ENCODE measurements at regions not wholly inside any gene's neighbourhood (a gene's known extent, or its start where the extent isn't known, plus 50 kb on each side); places are given as distances from the start of the nearest gene placed in this dataset.

GRCh38 chr17:13204607-13205237 is 186.9 kb upstream of the ELAC2 start:
- Mint-ChIP-seq H3K4me1 (peaks cover 21% of the 10 kb centered on the region), H3K27ac (peak overlapping the region; percentile 66), H3K36me3 (no peaks in the 10 kb centered on the region), H3K9me3 (peaks cover 40% of the 10 kb centered on the region), H3K4me3 (no peak overlapping the region), H3K27me3 (ENCODE audit: low read depth) (no peaks in the 10 kb centered on the region)
- no peak for TF ChIP-seq CTCF (IDR thresholded peaks at IDR 0.05; ENCODE audit: unreplicated experiment)
- no peak for DNase-seq (ENCODE audit: low spot score in 2 of 2, unreplicated experiment in 2 of 2)

- H3K4me1 Mint-ChIP-seq = peaks cover 21% of the 10 kb centered on the region
- no peaks in the 10 kb centered on the region for H3K27me3 Mint-ChIP-seq (ENCODE audit: low read depth)
- DNase-seq (ENCODE audit: low spot score in 2 of 2, unreplicated experiment in 2 of 2) = no peak
- H3K4me3 Mint-ChIP-seq = no peak overlapping the region
- H3K27ac Mint-ChIP-seq = no peak overlapping the region
- no peak for TF ChIP-seq CTCF (IDR thresholded peaks at IDR 0.05; ENCODE audit: unreplicated experiment)
- H3K9me3 Mint-ChIP-seq = peaks cover 35% of the 10 kb centered on the region
- H3K36me3 Mint-ChIP-seq = no peaks in the 10 kb centered on the region
Observed at GRCh38 chr17:13202835-13203234, 185.0 kb upstream of the ELAC2 start.

GRCh38 chr17:13200671-13201070 is 182.8 kb upstream of the ELAC2 start:
- peaks cover 29% of the 10 kb centered on the region for H3K9me3 Mint-ChIP-seq
- no peak for DNase-seq (ENCODE audit: low spot score in 2 of 2, unreplicated experiment in 2 of 2)
- H3K27me3 Mint-ChIP-seq (ENCODE audit: low read depth) = no peaks in the 10 kb centered on the region
- TF ChIP-seq CTCF (IDR thresholded peaks at IDR 0.05; ENCODE audit: unreplicated experiment) = no peak
- H3K27ac Mint-ChIP-seq = no peak overlapping the region
- no peaks in the 10 kb centered on the region for H3K36me3 Mint-ChIP-seq
- H3K4me1 Mint-ChIP-seq = peaks cover 17% of the 10 kb centered on the region
- H3K4me3 Mint-ChIP-seq = no peak overlapping the region

- Mint-ChIP-seq H3K36me3 (no peaks in the 10 kb centered on the region), H3K27me3 (ENCODE audit: low read depth) (no peaks in the 10 kb centered on the region), H3K4me1 (peaks cover 15% of the 10 kb centered on the region), H3K4me3 (no peak overlapping the region), H3K27ac (no peak overlapping the region), H3K9me3 (peaks cover 23% of the 10 kb centered on the region)
- TF ChIP-seq CTCF (IDR thresholded peaks at IDR 0.05; ENCODE audit: unreplicated experiment) = no peak
- no peak for DNase-seq (ENCODE audit: low spot score in 2 of 2, unreplicated experiment in 2 of 2)
Observed at GRCh38 chr17:13199425-13199824, 181.6 kb upstream of the ELAC2 start.

- no peak for TF ChIP-seq CTCF (IDR thresholded peaks at IDR 0.05; ENCODE audit: unreplicated experiment)
- Mint-ChIP-seq H3K36me3 (peaks cover 2% of the 10 kb centered on the region), H3K27ac (no peak overlapping the region), H3K4me3 (no peak overlapping the region), H3K9me3 (peaks cover 25% of the 10 kb centered on the region), H3K27me3 (ENCODE audit: low read depth) (no peaks in the 10 kb centered on the region), H3K4me1 (peaks cover 25% of the 10 kb centered on the region)
- DNase-seq (ENCODE audit: low spot score in 2 of 2, unreplicated experiment in 2 of 2) = no peak
Observed at GRCh38 chr17:13197586-13197985, 179.8 kb upstream of the ELAC2 start.

GRCh38 chr17:13194887-13195286 is 177.1 kb upstream of the ELAC2 start:
- no peak overlapping the region for H3K4me3 Mint-ChIP-seq

More at GRCh38 chr17:13194887-13195286, 177.1 kb upstream of the ELAC2 start:
- H3K4me1 Mint-ChIP-seq = peaks cover 25% of the 10 kb centered on the region
- no peak overlapping the region for H3K27ac Mint-ChIP-seq
- no peak for TF ChIP-seq CTCF (IDR thresholded peaks at IDR 0.05; ENCODE audit: unreplicated experiment)
- no peak for DNase-seq (ENCODE audit: low spot score in 2 of 2, unreplicated experiment in 2 of 2)
- H3K9me3 Mint-ChIP-seq = peaks cover 37% of the 10 kb centered on the region
- H3K27me3 Mint-ChIP-seq (ENCODE audit: low read depth) = no peaks in the 10 kb centered on the region
- H3K36me3 Mint-ChIP-seq = peaks cover 9% of the 10 kb centered on the region
